CD14-positive monocyte (primary cell): ENCODE measurements at regions not wholly inside any gene's neighbourhood (a gene's known extent, or its start where the extent isn't known, plus 50 kb on each side); places are given as distances from the start of the nearest gene placed in this dataset.

Experiments used
- DNase-seq, 3 donors: peaks; one replicate each; pipeline ENCODE4 v3.0.0-alpha.2; 2011 to 2022
- H2AFZ ChIP-seq: 2 replicates; pipeline ENCODE4 v1.6.0; 2012; ENCODE audit warnings: mild to moderate bottlenecking, low read depth, low read length, inconsistent platforms; ENCODE audit not compliant: insufficient read depth, poor library complexity, severe bottlenecking
- H3K27ac ChIP-seq, 2 donors: 1 replicate in 1 of 2; 2 replicates in 1 of 2; pipeline ENCODE4 v1.5.1; 2012 to 2013; ENCODE audit warnings: low read length in 2 of 2, control low read depth in 1 of 2, inconsistent platforms in 1 of 2, low read depth in 1 of 2, mild to moderate bottlenecking in 1 of 2
- H3K27me3 ChIP-seq, 2 donors: one replicate each; pipeline versions ENCODE4 v1.6.0 to v1.6.1; 2011 to 2013; ENCODE audit warnings: low read length in 2 of 2; ENCODE audit not compliant: control insufficient read depth in 2 of 2, insufficient read depth in 2 of 2
- H3K36me3 ChIP-seq, 2 donors: replicated peaks in 1 of 2; 1 replicate in 1 of 2; 2 replicates in 1 of 2; pipeline versions ENCODE4 v1.5.1 to v1.6.1; 2012 to 2013; ENCODE audit warnings: low read length in 2 of 2, control low read depth in 1 of 2, inconsistent platforms in 1 of 2, mild to moderate bottlenecking in 1 of 2; ENCODE audit not compliant: insufficient read depth in 2 of 2, control insufficient read depth in 1 of 2
- H3K4me1 ChIP-seq, 2 donors: 1 replicate in 1 of 2; 2 replicates in 1 of 2; pipeline versions ENCODE4 v1.5.1 to v1.6.1; 2012 to 2013; ENCODE audit warnings: low read length in 2 of 2, control low read depth in 1 of 2, inconsistent platforms in 1 of 2, mild to moderate bottlenecking in 1 of 2, moderate library complexity in 1 of 2; ENCODE audit not compliant: insufficient read depth in 2 of 2, control insufficient read depth in 1 of 2
- H3K4me2 ChIP-seq: replicated peaks from 2 replicates; pipeline ENCODE3; 2012; ENCODE audit warnings: low read length, moderate library complexity, mild to moderate bottlenecking; ENCODE audit not compliant: poor library complexity, severe bottlenecking; ENCODE audit errors: extremely low read depth
- H3K4me3 ChIP-seq, 3 experiments: fragments of 200-600 bp in 1 of 3; sonication (generic) in 1 of 3; replicated peaks in 1 of 3; 1 replicate in 2 of 3; 2 replicates in 1 of 3; pipeline ENCODE4 v1.5.1; 2011 to 2013; ENCODE audit warnings: low read length in 3 of 3, mild to moderate bottlenecking in 3 of 3, control low read depth in 2 of 3, low read depth in 2 of 3, inconsistent platforms in 1 of 3, moderate library complexity in 1 of 3
- H3K79me2 ChIP-seq: 2 replicates; pipeline ENCODE4 v1.6.0; 2012; ENCODE audit warnings: mild to moderate bottlenecking, control low read depth, inconsistent platforms, low read length, moderate library complexity; ENCODE audit not compliant: insufficient read depth
- H3K9ac ChIP-seq: 2 replicates; pipeline ENCODE4 v1.6.0; 2017; ENCODE audit warnings: low read length, mild to moderate bottlenecking; ENCODE audit not compliant: insufficient read depth, poor library complexity, severe bottlenecking
- H3K9me3 ChIP-seq, 2 donors: replicated peaks in 1 of 2; 1 replicate in 1 of 2; 2 replicates in 1 of 2; pipeline versions ENCODE4 v1.5.1 to v1.6.1; 2012 to 2013; ENCODE audit warnings: low read length in 2 of 2, control low read depth in 1 of 2; ENCODE audit not compliant: control insufficient read depth in 1 of 2, insufficient read depth in 1 of 2
- H4K20me1 ChIP-seq: 2 replicates; pipeline ENCODE4 v1.6.0; 2012; ENCODE audit warnings: mild to moderate bottlenecking, low read length, control low read depth, moderate library complexity; ENCODE audit not compliant: insufficient read depth
- H3K27ac Mint-ChIP-seq, 7 donors: one replicate each; pipeline ENCODE4 v1.8.0; 2020; ENCODE audit warnings: mild to moderate bottlenecking in 7 of 7, mixed read lengths in 7 of 7, moderate library complexity in 6 of 7, inconsistent platforms in 2 of 7
- H3K27me3 Mint-ChIP-seq, 3 donors: one replicate each; pipeline ENCODE4 v1.8.0; 2021 to 2022; ENCODE audit warnings: low read depth in 3 of 3, mild to moderate bottlenecking in 3 of 3, mixed read lengths in 3 of 3, moderate library complexity in 3 of 3, inconsistent platforms in 1 of 3
- H3K36me3 Mint-ChIP-seq, 2 donors: one replicate each; pipeline ENCODE4 v1.8.0; 2020; ENCODE audit warnings: mixed read lengths in 2 of 2, inconsistent platforms in 1 of 2, mild to moderate bottlenecking in 1 of 2
- H3K4me1 Mint-ChIP-seq: one replicate; pipeline ENCODE4 v1.8.0; 2020; ENCODE audit warnings: mild to moderate bottlenecking, mixed read lengths
- H3K4me3 Mint-ChIP-seq, 2 donors: one replicate each; pipeline ENCODE4 v1.8.0; 2020; ENCODE audit warnings: mild to moderate bottlenecking in 2 of 2, mixed read lengths in 2 of 2, moderate library complexity in 1 of 2
- H3K9me3 Mint-ChIP-seq, 7 donors: one replicate each; pipeline ENCODE4 v1.8.0; 2020 to 2022; ENCODE audit warnings: mixed read lengths in 7 of 7, mild to moderate bottlenecking in 6 of 7, moderate library complexity in 6 of 7, inconsistent platforms in 2 of 7
- WGBS: methylation state at CpG from one replicate; pipeline ENCODE4 v1.1.5; 2013; ENCODE audit warnings: missing lambda C conversion rate; ENCODE audit not compliant: insufficient coverage; 5-methylcytosine and 5-hydroxymethylcytosine counted together
- intact Hi-C, 2 donors: fragments of 100-400 bp; cut with micrococcal nuclease; formaldehyde crosslinking; loops; one replicate each; pipeline versions ENCODE4 v1.15.0 to v1.15.1; 2023
- TF ChIP-seq, protein P1 (sequence below): fragments of 200-600 bp; IDR thresholded peaks from one replicate; pipeline ENCODE4 v1.8.0; 2022; ENCODE audit warnings: antibody characterized with exemption, mild to moderate bottlenecking

DNA sequence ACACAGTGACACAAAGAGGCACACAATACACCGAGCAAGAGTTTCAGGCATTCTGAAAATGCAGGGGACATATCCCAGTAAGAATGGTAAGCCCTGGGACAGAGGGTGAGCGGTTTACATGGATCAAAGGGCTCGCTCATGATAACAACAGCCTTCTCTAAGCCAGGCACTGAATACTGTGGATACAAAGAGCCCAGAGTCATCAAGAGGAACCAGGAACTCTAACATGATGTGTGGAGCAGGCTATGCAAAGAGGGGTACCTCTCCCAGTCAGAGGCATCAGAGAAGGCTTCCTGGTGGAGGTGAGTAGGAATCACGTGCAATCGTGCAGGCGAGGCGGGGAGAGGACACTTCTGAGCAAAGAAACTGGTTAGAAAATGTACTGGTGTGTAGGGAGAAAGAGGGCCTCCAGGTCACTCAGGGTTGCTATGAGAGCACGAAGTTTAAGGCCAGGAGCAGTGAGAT, 76.9 kb upstream of the EEA1 start:
- Histone ChIP-seq H3K9me3 (no peaks in the 10 kb centered on the region), H4K20me1 (no peaks in the 10 kb centered on the region), H3K9ac (no peak overlapping the region), H3K36me3 (no peaks in the 10 kb centered on the region), H3K27me3 (no peaks in the 10 kb centered on the region), H3K4me3 (no peak overlapping the region), H3K4me2 (no peak overlapping the region), H2AFZ (no peak overlapping the region), H3K79me2 (no peaks in the 10 kb centered on the region), H3K27ac (no peak overlapping the region), H3K4me1 (no peaks in the 10 kb centered on the region)
- no peak overlapping the region for H3K27ac Mint-ChIP-seq
- TF ChIP-seq, protein P1, sequence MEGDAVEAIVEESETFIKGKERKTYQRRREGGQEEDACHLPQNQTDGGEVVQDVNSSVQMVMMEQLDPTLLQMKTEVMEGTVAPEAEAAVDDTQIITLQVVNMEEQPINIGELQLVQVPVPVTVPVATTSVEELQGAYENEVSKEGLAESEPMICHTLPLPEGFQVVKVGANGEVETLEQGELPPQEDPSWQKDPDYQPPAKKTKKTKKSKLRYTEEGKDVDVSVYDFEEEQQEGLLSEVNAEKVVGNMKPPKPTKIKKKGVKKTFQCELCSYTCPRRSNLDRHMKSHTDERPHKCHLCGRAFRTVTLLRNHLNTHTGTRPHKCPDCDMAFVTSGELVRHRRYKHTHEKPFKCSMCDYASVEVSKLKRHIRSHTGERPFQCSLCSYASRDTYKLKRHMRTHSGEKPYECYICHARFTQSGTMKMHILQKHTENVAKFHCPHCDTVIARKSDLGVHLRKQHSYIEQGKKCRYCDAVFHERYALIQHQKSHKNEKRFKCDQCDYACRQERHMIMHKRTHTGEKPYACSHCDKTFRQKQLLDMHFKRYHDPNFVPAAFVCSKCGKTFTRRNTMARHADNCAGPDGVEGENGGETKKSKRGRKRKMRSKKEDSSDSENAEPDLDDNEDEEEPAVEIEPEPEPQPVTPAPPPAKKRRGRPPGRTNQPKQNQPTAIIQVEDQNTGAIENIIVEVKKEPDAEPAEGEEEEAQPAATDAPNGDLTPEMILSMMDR = no peak
- peaks cover 0 to 2% (median 1%) of the 10 kb centered on the region in 3 donors for H3K27me3 Mint-ChIP-seq
- no peaks in the 10 kb centered on the region for H3K9me3 Mint-ChIP-seq
- DNase-seq = no peak
- H3K36me3 Mint-ChIP-seq = no peaks in the 10 kb centered on the region
- intact Hi-C loops = no loop called here
- 100% methylated on average over 8 of the region's 8 CpGs for WGBS
- no peaks in the 10 kb centered on the region for H3K4me1 Mint-ChIP-seq
- H3K4me3 Mint-ChIP-seq = no peak overlapping the region

DNA sequence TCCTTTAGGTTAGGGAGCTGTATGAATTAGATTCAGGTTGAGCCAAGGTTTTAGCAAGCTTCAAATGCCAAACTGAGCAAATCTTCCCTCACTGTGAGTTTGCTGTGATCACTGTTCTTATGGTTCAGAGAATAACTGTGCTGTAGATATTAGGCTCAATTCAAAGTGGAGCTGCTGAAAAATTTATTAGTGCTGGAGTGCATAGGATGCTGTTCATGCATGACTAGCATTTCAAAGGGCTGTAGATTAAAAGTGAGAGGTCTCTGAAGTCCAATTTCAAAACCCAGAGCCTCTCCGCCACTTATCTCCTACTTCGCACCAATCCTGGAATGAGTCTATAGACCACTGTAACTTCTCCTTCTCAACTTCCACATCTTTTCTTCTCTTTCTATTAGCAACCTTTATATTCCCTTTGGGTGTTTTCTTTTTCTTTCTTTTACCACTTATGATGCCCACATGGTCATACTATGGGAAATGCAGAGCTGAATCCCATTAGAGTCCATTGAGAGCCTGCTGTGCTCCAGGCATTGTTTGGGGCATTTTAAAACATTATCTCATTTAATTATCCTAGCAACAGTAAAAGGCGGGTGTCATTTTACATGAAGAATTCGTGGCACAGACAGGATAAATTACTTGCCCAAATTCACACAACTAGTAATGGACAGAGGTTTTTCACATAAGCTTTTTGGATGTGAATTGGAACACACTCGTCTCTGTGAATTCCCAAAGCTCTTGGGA, 77.5 kb upstream of the EEA1 start:
- H3K36me3 ChIP-seq = no peaks in the 10 kb centered on the region

More for the DNA sequence above, 77.5 kb upstream of the EEA1 start:
- Histone ChIP-seq H3K4me3 (no peak overlapping the region), H3K27ac (no peak overlapping the region), H3K4me1 (no peaks in the 10 kb centered on the region), H3K27me3 (no peaks in the 10 kb centered on the region), H4K20me1 (no peaks in the 10 kb centered on the region), H3K9ac (no peak overlapping the region), H2AFZ (no peak overlapping the region), H3K4me2 (no peak overlapping the region), H3K79me2 (no peaks in the 10 kb centered on the region), H3K9me3 (no peaks in the 10 kb centered on the region)
- Mint-ChIP-seq H3K36me3 (no peaks in the 10 kb centered on the region), H3K27ac (no peak overlapping the region), H3K27me3 (peaks cover 0 to 2% (median 1%) of the 10 kb centered on the region in 3 donors), H3K4me1 (no peaks in the 10 kb centered on the region), H3K4me3 (no peak overlapping the region), H3K9me3 (no peaks in the 10 kb centered on the region)
- TF ChIP-seq, protein P1 = no peak
- WGBS = no CpG with 5 or more reads among the region's 5 CpGs
- intact Hi-C loops = no loop called here
- no peak for DNase-seq
